GM18505 (cell line): ENCODE measurements at regions not wholly inside any gene's neighbourhood (a gene's known extent, or its start where the extent isn't known, plus 50 kb on each side); places are given as distances from the start of the nearest gene placed in this dataset.

Experiments used
- ATAC-seq: cut with Tn5 transposase; IDR thresholded peaks from one replicate; pipeline ENCODE4 v1.9.1; 2021; ENCODE audit not compliant: unreplicated experiment
- POLR2A ChIP-seq: IDR thresholded peaks from 4 replicates; pipeline ENCODE4 v1.6.1; 2011; ENCODE audit warnings: borderline replicate concordance; ENCODE audit not compliant: insufficient read depth, insufficient read length; ENCODE audit errors: extremely low read depth

DNA sequence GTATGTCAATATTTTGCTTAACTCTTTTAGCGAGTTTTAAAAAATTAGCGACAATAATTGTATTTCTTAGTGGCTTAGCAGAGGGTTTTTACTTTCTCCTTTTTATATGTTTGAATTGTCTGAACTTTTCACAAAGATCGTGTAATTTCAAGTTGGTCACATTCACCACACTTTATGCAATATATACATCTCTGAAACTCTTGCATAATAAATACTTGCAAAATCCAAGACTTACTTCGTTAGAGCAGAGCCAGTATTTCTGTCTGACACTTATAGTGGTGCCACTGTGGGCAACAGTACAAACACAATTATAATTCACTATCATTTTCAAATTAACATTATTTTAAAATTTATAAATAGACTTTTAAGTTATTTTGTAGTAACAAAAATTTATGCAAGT is 62.0 kb downstream of the SUCNR1 start:
- no peak for TF ChIP-seq POLR2A
- ATAC-seq = no peak

DNA sequence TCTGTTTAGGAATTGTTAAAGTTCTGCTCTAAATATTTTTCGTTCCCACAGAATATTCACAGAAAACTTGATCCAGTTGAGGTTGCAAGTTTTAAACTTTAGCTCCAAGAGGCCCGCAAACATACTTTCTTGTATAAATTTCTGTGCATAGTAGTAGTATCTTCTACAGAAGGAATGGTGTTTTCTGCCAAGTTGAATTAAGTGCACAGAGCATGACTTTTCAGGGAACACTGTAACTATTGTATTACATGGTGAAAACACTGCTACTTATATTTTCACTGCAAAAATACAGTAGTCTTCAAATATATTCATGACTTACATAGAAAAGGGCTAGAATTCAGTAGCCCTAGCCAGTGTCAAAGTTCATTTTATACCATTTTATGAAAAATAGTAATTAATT is 67.0 kb downstream of the SUCNR1 start:
- no peak for ATAC-seq

DNA sequence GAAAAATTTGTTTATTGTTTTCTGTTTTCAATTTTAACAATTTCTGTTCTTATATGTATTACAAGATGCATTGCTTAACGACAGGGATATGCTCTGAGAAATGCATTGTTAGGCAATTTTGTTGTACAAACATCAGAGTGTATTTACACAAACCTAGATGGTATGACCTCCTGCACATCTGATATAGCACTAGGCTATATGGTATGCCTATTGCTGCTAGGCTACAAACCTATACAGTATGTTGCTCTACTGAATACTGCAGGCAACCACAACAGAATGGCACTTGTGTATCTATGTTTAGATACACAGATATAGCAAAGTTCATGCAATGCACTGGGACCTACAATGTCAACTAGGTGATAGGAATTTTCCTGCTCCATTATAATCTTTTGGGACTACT is 70.1 kb downstream of the SUCNR1 start:
- TF ChIP-seq POLR2A = no peak
- no peak for ATAC-seq

More for the DNA sequence above, 67.0 kb downstream of the SUCNR1 start:
- TF ChIP-seq POLR2A = no peak

DNA sequence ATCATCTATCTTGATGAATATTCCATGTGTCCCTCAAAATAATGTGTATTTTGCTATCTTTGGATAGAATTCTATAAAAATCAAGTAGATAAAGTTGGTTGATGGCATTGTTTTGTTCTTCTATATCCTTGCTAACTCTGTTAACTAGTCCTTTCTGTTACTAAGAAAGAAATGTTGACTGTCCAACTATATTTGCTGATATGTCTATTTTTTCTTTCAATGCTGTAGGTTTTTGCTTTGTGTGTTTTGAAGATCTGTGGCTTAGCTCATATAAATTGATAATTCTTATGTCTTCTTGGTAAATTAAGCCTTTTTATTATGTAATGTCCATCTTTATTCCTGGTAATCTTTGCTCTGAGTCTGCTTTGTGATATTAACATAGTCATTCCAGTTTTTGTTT is 70.9 kb downstream of the SUCNR1 start:
- no peak for ATAC-seq
- TF ChIP-seq POLR2A = no peak

DNA sequence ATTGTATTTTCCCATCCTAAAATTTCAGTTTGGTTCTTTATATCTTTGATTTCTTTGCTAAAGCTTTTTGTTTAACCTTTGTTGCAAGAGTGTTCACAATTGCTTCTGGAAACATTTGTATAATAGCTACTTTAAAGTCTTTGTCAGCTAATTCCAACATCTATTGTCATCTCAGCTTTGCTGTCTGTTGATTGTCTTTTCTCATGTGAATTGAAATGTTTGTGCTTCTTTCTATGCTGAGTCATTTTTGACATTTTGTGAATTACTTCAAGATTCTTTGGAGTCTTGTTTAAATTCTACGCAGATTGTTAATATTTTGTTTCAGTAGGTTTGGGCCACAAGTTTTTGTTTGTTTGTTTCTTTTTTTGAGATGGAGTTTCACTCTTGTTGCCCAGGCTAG is 73.2 kb downstream of the SUCNR1 start:
- no peak for ATAC-seq
- TF ChIP-seq POLR2A = no peak

DNA sequence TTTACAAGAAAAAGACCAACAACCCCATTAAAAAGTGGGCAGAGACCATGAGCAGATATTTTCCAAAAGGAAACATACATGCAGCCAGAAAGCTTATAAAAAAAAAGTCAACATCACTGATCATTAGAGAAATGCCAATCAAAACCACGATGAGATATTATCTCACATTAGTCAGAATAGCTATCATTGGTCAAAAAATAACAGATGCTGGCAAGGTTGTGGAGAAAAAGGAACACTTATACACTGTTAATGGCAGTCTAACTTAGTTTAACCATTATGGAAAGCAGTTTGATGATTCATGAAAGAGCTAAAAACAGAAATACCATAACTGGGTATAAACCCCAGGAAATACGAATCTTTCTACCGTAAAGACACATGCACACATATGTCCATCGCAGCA is 76.3 kb downstream of the SUCNR1 start:
- ATAC-seq = no peak
- TF ChIP-seq POLR2A = no peak

DNA sequence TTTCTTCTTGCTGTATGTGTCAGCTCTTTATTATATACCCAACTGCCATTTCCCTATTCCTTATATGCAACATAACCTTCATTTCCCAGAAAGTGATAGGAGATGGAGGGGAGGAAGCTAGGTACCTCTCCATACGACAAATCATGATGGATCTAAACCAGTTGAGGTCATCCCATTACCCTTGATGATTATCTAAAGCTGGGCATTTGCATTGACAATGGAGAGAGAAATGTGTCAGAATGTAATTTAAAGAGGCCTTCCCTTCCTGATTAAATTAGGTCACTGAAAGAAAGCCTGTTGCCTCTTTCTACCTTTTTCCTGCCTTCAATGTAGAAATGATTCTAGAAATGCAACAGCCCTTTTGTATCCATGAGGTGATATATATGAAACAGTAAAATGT is 81.9 kb downstream of the SUCNR1 start:
- no peak for ATAC-seq
- no peak for TF ChIP-seq POLR2A

DNA sequence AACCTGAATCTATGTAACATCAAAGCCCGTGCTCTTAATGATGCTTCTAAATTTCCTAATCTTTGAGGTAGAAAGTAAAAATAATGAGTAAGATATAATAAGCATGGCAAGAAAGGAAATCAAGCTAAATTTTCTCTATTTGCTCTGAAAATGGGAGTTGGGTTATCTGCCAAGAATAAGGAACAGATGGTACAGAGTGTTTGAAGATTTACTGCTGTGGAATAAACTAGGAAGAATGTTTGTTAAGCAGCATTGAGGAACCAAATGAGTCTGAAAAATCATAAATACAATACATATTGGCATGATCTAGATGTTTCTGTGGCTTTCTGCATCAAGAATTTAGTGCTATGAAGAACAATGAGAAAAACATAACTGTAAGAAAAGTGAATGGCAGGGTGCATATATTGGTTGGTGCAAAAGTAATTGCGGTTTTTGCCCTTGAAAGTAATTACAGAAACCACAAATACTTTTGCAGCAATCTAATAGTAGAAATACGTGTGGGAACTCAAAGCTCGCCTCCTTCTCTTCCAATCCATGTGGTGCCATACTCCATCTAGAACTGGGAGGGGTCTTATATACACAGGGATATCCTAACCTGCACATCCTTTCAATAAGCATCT is 87.6 kb downstream of the SUCNR1 start:
- TF ChIP-seq POLR2A = no peak
- no peak for ATAC-seq

DNA sequence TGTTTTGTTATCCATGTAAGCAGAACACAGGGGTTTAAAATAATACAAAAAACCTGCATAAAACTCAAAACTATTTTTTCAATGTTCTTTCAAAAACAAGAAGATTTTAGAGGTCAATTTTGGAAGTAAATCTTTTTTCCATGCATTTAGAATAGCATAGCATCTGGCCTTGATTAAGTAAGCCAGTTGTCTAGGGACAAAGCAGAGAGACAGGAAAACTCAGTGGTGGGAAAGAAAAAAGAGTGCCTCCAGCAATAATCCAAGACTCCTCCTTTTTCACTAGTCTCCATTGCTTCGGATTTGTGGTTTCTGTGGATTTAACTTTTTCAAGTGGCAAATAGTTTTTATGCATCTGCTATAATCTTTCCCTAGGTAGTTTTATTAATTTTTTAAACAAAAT is 88.9 kb downstream of the SUCNR1 start:
- no peak for ATAC-seq
- TF ChIP-seq POLR2A = no peak

DNA sequence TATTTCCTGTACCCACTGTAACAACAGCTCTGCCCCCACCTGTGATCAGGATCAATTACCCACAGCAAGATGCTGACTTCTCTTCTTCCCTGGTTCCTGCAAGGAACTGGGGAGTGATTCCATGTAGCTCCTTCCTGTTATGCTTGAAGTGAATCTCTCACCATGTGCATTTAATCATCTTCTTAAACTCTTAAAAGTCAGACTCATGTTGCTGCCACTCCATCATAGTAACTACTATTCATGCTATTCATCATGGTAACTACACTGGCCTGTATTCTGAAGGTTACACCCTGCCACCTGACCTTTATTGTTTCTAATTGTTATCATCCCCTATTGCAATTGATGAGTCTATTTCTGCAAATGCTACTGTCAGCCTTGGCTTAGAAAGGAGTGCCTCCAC is 89.5 kb downstream of the SUCNR1 start:
- ATAC-seq = no peak
- no peak for TF ChIP-seq POLR2A

DNA sequence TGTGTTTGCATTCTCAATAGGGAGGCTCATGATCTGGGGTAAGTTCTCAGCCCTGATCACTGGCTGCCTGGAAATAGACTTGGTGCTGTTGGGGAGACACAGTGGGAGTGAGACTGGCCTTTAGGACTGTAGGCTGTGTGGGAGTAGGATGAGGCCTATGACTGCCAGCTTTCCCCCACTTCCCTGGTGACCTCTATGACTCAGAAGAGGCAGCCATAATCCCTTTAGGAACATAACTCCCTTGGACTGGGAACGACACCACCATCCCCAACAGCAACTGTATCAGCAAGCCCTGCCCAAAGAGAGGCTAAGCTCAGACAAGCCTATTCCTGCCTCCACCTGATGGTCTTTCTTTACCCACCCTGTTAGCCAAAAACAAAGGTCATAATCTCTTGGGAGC is 91.3 kb downstream of the SUCNR1 start:
- TF ChIP-seq POLR2A = no peak
- no peak for ATAC-seq

DNA sequence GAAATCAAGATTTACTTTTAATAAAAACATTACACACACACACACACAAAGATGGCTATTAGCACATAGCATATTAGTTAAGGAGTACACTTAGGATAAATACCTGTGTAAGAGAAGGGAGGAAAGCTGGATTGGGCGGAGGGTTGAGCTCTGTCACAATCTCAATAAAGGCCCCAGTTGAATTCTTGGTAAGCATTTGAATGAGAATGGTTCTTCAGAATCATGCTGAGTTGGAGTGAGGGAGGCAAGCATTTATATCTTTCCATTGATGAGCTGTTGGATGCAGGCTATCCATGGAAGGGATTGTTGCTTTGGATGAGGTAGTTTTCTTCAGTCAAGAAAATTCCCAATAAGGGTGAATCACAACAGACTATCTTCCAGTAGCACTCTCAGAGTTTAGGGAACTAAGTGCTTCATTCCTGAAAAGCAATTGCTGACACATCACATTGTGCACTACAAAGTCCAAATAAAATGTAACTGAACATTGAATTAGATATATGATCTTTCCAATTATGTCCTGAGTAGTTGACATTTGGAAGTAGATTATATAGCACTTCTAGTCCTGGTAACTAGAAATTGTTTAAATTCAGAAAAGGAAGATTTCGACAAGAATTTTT is 95.7 kb downstream of the SUCNR1 start:
- no peak for TF ChIP-seq POLR2A
- ATAC-seq = no peak

DNA sequence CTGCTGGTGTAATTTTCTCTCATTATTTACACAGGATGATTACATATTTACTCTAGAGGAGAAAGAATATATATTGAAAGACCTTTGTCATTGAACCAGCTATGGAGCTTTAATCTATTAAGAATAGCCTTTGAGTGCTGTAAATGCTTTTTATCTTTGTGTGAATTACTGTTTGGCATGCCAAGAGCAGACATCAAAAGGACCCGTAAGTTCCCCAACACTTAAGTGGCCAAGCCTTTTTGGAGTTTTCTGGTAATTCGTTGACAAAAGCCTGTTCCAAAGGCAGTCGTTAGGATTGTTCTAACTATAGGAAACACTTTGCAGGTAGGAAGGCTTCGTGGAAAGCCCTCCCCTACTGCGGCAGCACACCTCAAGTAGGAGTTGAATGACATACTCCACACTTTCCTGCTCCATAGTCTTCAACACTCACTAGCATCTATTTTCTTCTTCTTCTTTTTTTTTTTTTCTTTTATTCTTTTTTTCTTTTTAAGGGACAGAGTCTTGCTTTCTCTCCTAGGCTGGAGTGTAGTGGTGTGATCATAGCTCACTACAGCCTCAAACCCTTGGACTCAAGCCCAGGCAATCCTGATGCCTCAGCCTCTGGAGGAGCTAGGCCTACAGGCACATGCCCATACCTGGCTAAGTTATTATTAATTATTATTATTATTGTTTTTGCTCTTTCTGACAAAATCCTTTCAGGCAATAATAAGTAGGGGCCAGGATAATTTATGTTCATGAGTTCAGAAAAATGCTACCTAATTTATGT is 98.6 kb downstream of the SUCNR1 start:
- TF ChIP-seq POLR2A = no peak
- ATAC-seq = no peak

DNA sequence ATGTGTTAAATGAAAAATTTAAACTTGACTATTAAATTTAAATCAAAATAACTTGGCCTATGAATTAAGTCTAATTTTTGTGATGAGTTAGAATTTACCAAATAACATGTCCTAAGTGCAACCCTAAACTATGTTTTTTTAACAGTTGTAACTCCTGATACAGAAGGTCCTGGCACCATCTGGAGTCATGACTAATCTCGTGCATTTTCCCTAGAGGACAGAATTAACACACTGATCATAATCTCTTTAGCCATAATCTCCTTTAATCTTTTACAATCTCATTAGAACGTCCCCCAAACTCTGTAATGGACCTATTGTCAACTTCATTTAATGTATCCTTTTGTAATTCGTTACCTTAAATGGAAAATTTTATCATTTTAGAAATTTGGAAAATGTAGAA is 100.6 kb downstream of the SUCNR1 start:
- TF ChIP-seq POLR2A = no peak
- ATAC-seq = no peak
